Limb (tissue), 2 donors: ENCODE measurements at regions not wholly inside any gene's neighbourhood (a gene's known extent, or its start where the extent isn't known, plus 50 kb on each side); places are given as distances from the start of the nearest gene placed in this dataset.
"Not testable (repeated sequence)": the region's sequence is repeated elsewhere in the genome, so short reads cannot be mapped to it uniquely, and the experiment has no call there.

Experiments used
- DNase-seq, 2 donors: peaks; one replicate each; pipeline ENCODE4 v3.0.0-alpha.2; 2016; ENCODE audit errors: extremely low spot score in 2 of 2

- no peak for DNase-seq
These were observed 88.9 kb downstream of the MOGAT1 start for GRCh38 chr2:222760301-222760897.

GRCh38 chr2:222761888-222762287 lies 90.4 kb downstream of the MOGAT1 start:
- no peak for DNase-seq

- DNase-seq: no peak
These were observed 90.9 kb downstream of the MOGAT1 start for GRCh38 chr2:222762342-222762741.

GRCh38 chr2:222765883-222766282 lies 94.4 kb downstream of the MOGAT1 start:
- DNase-seq: not testable (repeated sequence)

- DNase-seq: not testable (repeated sequence)
These were observed 92.8 kb upstream of the ACSL3 start for GRCh38 chr2:222768019-222768418.

GRCh38 chr2:222769446-222769845 lies 91.4 kb upstream of the ACSL3 start:
- no peak for DNase-seq

- no peak for DNase-seq
These were observed 90.9 kb upstream of the ACSL3 start for GRCh38 chr2:222769941-222770340.

GRCh38 chr2:222771832-222772231 lies 89.0 kb upstream of the ACSL3 start:
- no peak for DNase-seq

- DNase-seq: no peak
These were observed 85.9 kb upstream of the ACSL3 start for GRCh38 chr2:222774941-222775340.

GRCh38 chr2:222776792-222777191 lies 84.0 kb upstream of the ACSL3 start:
- no peak for DNase-seq

GRCh38 chr2:222778400-222778799 lies 82.4 kb upstream of the ACSL3 start:
- no peak for DNase-seq

- DNase-seq: no peak
These were observed 81.5 kb upstream of the ACSL3 start for GRCh38 chr2:222779145-222779832.

GRCh38 chr2:222780051-222780450 lies 80.8 kb upstream of the ACSL3 start:
- DNase-seq: no peak

GRCh38 chr2:222782201-222782730 lies 78.6 kb upstream of the ACSL3 start:
- DNase-seq: no peak

GRCh38 chr2:222783592-222783991 lies 77.2 kb upstream of the ACSL3 start:
- no peak for DNase-seq

- DNase-seq: no peak
These were observed 69.9 kb upstream of the ACSL3 start for GRCh38 chr2:222790932-222791331.

- peak in 1 of 2 donors; percentile 10 for DNase-seq
These were observed 68.7 kb upstream of the ACSL3 start for GRCh38 chr2:222792001-222792611.

- DNase-seq: no peak
These were observed 66.0 kb upstream of the ACSL3 start for GRCh38 chr2:222794585-222795449.

GRCh38 chr2:222795450-222796357 lies 65.1 kb upstream of the ACSL3 start:
- DNase-seq: no peak

GRCh38 chr2:222796413-222797103 lies 64.3 kb upstream of the ACSL3 start:
- DNase-seq: no peak
